Upper lobe of left lung (tissue), 6 donors: ENCODE measurements at regions not wholly inside any gene's neighbourhood (a gene's known extent, or its start where the extent isn't known, plus 50 kb on each side); places are given as distances from the start of the nearest gene placed in this dataset.

Experiments used
- ATAC-seq, 2 donors: fragments of 200-7000 bp; cut with Tn5 transposase; one replicate each; pipeline ENCODE4 v1.9.1; 2022; ENCODE audit warnings: mild to moderate bottlenecking in 2 of 2, moderate library complexity in 2 of 2; ENCODE audit not compliant: low FRiP score in 2 of 2
- DNase-seq, 2 donors: peaks; one replicate each; pipeline ENCODE4 v3.0.0-alpha.2; 2019 to 2020
- H3K27ac ChIP-seq, 4 donors: fragments of 200-600 bp; sonication (generic); one replicate each; pipeline ENCODE4 v1.5.1; 2016 to 2019
- H3K27me3 ChIP-seq, 4 donors: fragments of 200-600 bp; sonication (generic); one replicate each; pipeline ENCODE4 v1.5.1; 2017 to 2019
- H3K36me3 ChIP-seq, 4 donors: fragments of 200-600 bp; sonication (generic); one replicate each; pipeline ENCODE4 v1.5.1; 2016 to 2019
- H3K4me1 ChIP-seq, 4 donors: fragments of 200-600 bp; sonication (generic); one replicate each; pipeline ENCODE4 v1.5.1; 2018 to 2019
- H3K4me3 ChIP-seq, 4 donors: fragments of 200-600 bp; sonication (generic); one replicate each; pipeline ENCODE4 v1.5.1; 2017 to 2019; ENCODE audit warnings: mild to moderate bottlenecking in 2 of 4, moderate library complexity in 1 of 4
- H3K9me3 ChIP-seq, 4 donors: fragments of 200-600 bp; sonication (generic); one replicate each; pipeline ENCODE4 v1.5.1; 2018 to 2019
- EP300 ChIP-seq, 4 donors: sonication (generic); formaldehyde crosslinking; IDR thresholded peaks; one replicate each; pipeline ENCODE4 v1.5.1; 2017; ENCODE audit warnings: antibody characterized with exemption in 4 of 4, control low read depth in 2 of 4
- POLR2A ChIP-seq, 4 donors: fragments of 450-650 bp; IDR thresholded peaks; one replicate each; pipeline ENCODE4 v1.5.1; 2016 to 2017; ENCODE audit warnings: antibody characterized with exemption in 4 of 4, mild to moderate bottlenecking in 2 of 4
- POLR2AphosphoS5 ChIP-seq, 2 donors: sonication (generic); formaldehyde crosslinking; IDR thresholded peaks; one replicate each; pipeline ENCODE4 v1.5.1; 2017; ENCODE audit warnings: antibody characterized with exemption in 2 of 2
- WGBS, 2 donors: methylation state at CpG; one replicate each; pipeline ENCODE4 v1.1.5; 2017 to 2018; 5-methylcytosine and 5-hydroxymethylcytosine counted together
- TF ChIP-seq, protein P1 (sequence below), 6 experiments: fragments of 450-650 bp in 4 of 6; fragments of 200-600 bp in 2 of 6; sonication (generic) in 2 of 6; IDR thresholded peaks; one replicate each; pipeline ENCODE4 v1.5.1; 2016 to 2019; ENCODE audit warnings: antibody characterized with exemption in 6 of 6
- donor health status: DM: no; HTN: no; CAD: no; lungs with moderate emphysema.
- donor health status: DM: no; HTN: yes; CAD: no; lungs with severe emphysema.

DNA sequence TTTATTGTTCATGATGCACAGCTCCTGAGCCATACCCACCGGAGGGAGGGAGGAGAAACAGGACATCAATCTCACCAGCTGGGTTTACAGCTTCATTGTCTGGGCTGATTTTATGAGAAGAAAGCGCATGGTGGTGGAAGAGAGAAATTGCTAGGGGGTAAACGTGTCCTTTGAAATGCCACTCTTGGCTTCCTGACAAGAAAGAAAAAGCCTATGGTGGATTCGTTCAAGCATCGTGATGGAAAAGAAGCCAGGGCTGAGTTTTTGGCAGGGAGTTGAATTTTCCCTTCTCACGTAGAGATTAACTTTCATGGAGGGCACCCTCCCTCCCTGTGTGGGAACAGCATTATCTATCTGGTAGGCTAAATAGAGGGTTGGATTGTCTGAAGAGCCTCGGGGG lies 502.0 kb downstream of the SLC4A3 start:
- 63 to 78% methylated on average over 7 of the region's 7 CpGs for WGBS, 2 donors
- DNase-seq (no peak), ATAC-seq (no peak)
- H3K9me3 ChIP-seq = peaks cover 0 to 4% (median 0%) of the 10 kb centered on the region in 4 donors
- H3K27ac ChIP-seq = no peak overlapping the region
- no peaks in the 10 kb centered on the region for H3K4me1 ChIP-seq
- TF ChIP-seq EP300 (IDR thresholded peaks at IDR 0.05) (no peak), POLR2A (IDR thresholded peaks at IDR 0.05) (no peak), POLR2AphosphoS5 (IDR thresholded peaks at IDR 0.05) (no peak)
- no peak overlapping the region for H3K4me3 ChIP-seq
- H3K27me3 ChIP-seq = no peaks in the 10 kb centered on the region
- no peaks in the 10 kb centered on the region for H3K36me3 ChIP-seq

DNA sequence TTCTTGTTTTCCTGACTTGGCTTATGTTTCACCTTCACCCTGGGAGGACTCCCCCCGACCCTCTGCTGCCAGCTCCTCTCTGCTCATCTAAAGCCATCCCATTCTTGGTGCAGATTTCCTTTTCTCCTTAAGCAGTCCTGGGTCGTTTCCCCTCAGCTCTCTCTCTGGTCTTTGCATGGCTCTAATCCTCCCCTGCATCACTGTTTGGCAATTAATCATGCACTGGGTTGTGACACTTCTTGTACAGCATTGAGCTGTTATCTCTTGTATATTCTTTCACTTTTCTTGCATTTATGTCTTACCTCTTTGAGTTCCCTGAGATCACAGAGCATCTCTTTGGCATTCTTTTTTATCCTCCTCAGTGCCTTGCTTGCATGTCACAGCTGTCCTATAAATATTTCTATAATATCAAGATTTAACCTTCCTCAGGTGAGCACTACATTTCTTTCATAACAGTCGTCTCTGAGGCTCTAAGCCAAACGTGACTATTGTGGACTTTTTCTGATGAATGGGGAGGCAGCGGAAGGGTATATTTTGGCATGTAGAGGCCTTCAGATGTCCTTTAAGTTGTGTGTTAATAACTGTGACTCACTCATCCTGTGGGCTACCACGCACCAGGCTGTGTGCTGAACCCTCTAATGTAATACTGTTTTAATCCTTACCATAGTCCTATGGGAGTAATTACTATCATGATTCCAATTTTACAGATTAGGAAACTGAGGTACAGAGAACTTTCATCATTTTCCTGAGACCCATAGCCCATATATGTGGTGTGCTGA lies 507.5 kb downstream of the SLC4A3 start:
- WGBS, 2 donors = 66 to 68% methylated on average over 6 of the region's 6 CpGs
- no peaks in the 10 kb centered on the region for H3K4me1 ChIP-seq
- no peaks in the 10 kb centered on the region for H3K27me3 ChIP-seq
- H3K9me3 ChIP-seq = peaks cover 0 to 4% (median 0%) of the 10 kb centered on the region in 4 donors
- H3K27ac ChIP-seq = no peak overlapping the region
- ATAC-seq = no peak
- DNase-seq = no peak
- H3K36me3 ChIP-seq = no peaks in the 10 kb centered on the region
- TF ChIP-seq POLR2A (IDR thresholded peaks at IDR 0.05) (no peak), EP300 (IDR thresholded peaks at IDR 0.05) (no peak), POLR2AphosphoS5 (IDR thresholded peaks at IDR 0.05) (no peak)
- TF ChIP-seq, protein P1, sequence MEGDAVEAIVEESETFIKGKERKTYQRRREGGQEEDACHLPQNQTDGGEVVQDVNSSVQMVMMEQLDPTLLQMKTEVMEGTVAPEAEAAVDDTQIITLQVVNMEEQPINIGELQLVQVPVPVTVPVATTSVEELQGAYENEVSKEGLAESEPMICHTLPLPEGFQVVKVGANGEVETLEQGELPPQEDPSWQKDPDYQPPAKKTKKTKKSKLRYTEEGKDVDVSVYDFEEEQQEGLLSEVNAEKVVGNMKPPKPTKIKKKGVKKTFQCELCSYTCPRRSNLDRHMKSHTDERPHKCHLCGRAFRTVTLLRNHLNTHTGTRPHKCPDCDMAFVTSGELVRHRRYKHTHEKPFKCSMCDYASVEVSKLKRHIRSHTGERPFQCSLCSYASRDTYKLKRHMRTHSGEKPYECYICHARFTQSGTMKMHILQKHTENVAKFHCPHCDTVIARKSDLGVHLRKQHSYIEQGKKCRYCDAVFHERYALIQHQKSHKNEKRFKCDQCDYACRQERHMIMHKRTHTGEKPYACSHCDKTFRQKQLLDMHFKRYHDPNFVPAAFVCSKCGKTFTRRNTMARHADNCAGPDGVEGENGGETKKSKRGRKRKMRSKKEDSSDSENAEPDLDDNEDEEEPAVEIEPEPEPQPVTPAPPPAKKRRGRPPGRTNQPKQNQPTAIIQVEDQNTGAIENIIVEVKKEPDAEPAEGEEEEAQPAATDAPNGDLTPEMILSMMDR (IDR thresholded peaks at IDR 0.05) = no peak
- no peak overlapping the region for H3K4me3 ChIP-seq

DNA sequence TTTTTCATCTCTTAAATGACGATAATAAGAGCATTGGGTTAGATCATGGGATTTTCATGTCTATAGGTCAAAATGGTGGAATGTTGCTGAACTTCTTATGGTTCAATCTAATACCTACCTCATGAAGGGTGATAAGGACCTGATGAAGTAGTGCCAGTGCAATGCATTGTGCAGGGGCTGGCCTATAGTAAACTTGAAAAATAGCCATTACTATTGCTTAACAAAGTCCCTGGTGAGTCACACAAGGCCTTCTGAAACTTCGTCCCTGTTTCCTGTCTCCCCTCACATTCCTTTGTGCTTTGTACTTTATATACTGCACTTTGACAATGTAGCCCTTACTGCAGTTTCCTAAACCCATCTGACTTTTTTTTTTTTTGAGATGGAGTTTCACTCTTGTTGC lies 515.9 kb downstream of the SLC4A3 start:
- Histone ChIP-seq H3K9me3 (no peaks in the 10 kb centered on the region), H3K4me1 (no peaks in the 10 kb centered on the region), H3K36me3 (no peaks in the 10 kb centered on the region), H3K27me3 (no peaks in the 10 kb centered on the region), H3K4me3 (no peak overlapping the region), H3K27ac (no peak overlapping the region)
- WGBS, 2 donors = 60 to 74% methylated on average over 2 of the region's 2 CpGs
- DNase-seq (no peak), ATAC-seq (no peak)
- TF ChIP-seq EP300 (IDR thresholded peaks at IDR 0.05) (no peak), POLR2AphosphoS5 (IDR thresholded peaks at IDR 0.05) (no peak), POLR2A (IDR thresholded peaks at IDR 0.05) (no peak)
- TF ChIP-seq, protein P1 (IDR thresholded peaks at IDR 0.05) = no peak

DNA sequence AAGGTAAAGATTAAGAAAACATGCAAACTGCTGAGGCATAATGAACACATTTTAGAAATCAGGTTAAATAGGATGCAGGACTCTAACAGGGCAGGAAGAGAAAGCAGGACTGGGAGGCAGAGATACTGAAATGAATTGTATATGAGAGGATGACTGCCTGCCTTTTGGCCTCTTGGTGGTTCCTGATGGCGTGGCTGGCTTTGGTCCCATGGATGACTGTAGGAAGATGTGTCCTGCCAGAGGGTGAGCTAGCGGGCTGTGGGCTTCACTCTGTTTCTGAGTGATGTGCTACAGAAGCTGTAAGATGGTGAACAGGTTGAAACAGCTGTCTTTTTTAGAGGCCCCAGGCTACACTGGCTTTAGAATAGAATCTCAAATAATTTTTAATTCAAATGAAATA lies 517.0 kb downstream of the SLC4A3 start:
- no peaks in the 10 kb centered on the region for H3K9me3 ChIP-seq
- no peak overlapping the region for H3K4me3 ChIP-seq
- 75 to 82% methylated on average over 2 of the region's 2 CpGs for WGBS, 2 donors
- no peak overlapping the region for H3K27ac ChIP-seq
- H3K36me3 ChIP-seq = no peaks in the 10 kb centered on the region
- ATAC-seq (no peak), DNase-seq (no peak)
- H3K27me3 ChIP-seq = no peaks in the 10 kb centered on the region
- no peaks in the 10 kb centered on the region for H3K4me1 ChIP-seq
- no peak for TF ChIP-seq EP300 (IDR thresholded peaks at IDR 0.05)
- no peak for TF ChIP-seq POLR2AphosphoS5 (IDR thresholded peaks at IDR 0.05)
- no peak for TF ChIP-seq POLR2A (IDR thresholded peaks at IDR 0.05)

DNA sequence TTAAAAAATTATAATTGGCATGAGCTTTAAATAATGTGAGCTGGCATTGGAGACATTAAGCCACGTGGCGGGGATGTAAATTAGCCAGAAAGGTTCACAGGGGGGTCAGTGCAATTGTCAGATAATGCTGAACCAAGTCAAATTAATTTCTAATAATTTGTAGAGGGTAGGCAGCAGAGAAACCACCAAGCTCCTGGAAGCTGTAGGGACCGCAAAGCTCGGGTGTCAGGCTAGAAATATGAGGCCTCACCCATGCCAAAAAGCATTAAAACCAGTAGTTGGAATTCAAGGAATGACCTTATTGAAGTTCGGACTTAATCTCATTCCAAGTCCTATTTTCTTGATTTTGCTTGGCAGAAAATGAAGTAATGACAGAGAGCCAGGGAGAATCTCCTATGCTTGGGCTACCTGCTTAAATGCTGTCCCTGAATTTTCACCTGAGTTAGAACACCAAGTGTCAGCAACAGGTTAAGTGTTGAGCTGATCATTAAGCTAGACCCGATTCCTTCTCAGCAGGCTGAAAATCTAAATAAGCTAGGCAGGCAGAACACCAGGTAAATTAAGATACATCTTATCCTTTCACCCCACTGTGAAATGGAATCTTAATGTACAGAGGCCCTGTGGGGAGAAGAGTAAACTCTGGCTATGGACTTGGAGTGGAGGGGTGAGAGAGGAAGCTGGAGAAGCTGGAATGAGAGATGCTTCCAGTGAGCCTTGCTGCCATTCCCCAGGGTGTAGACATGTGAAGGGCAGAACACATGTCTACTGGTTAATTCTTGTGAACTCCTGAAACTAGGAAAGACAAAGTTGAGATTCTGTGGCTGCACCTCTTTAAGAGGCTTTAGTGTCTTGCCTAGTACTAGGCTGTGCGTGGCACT lies 520.0 kb downstream of the SLC4A3 start:
- H3K27me3 ChIP-seq = no peaks in the 10 kb centered on the region
- DNase-seq = no peak
- H3K36me3 ChIP-seq = no peaks in the 10 kb centered on the region
- WGBS, 2 donors = 64 to 76% methylated on average over 7 of the region's 7 CpGs
- TF ChIP-seq POLR2AphosphoS5 (IDR thresholded peaks at IDR 0.05) = no peak
- TF ChIP-seq EP300 (IDR thresholded peaks at IDR 0.05) = no peak
- H3K4me1 ChIP-seq = no peaks in the 10 kb centered on the region
- no peaks in the 10 kb centered on the region for H3K9me3 ChIP-seq
- no peak overlapping the region for H3K27ac ChIP-seq
- no peak overlapping the region for H3K4me3 ChIP-seq
- no peak for ATAC-seq

DNA sequence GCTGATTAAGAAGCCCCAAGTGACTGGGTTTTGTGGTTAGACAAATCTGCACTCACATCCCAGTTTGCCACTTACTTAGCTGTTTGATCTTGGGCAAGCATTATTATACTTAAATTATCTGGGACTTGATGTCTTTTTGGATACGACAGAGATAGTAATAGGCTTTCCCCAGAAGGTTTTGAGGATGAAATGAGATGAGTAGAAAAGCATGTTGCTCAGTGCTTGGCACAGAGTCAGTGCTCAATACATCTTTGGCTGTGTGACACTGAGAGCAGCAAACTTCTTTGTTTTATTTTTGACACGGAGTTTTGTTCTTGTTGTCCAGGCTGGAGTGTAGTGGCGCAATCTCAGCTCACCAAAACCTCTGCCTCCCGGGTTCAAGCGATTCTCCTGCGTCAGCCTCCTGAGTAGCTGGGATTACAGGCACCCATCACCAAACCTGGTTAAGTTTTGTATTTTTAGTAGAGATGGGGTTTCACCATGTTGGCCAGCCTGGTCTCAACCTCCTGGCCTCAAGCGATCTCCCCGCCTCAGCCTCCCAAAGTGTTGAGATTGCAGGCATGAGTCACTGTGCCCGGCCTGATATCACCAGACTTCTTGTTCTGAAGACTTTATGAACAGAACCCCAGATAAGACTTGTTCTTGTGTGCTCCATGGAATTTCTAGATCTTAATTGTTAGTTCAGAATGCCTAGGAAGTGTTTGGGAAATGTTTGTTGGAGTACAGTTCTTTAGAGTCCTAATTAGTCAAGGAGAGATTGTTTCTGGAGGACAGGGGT lies 521.2 kb downstream of the SLC4A3 start:
- Histone ChIP-seq H3K9me3 (no peaks in the 10 kb centered on the region), H3K36me3 (no peaks in the 10 kb centered on the region), H3K4me3 (no peak overlapping the region), H3K4me1 (no peaks in the 10 kb centered on the region), H3K27me3 (no peaks in the 10 kb centered on the region), H3K27ac (no peak overlapping the region)
- 85 to 86% methylated on average over 9 of the region's 9 CpGs for WGBS, 2 donors
- no peak for DNase-seq
- TF ChIP-seq POLR2A (IDR thresholded peaks at IDR 0.05) (no peak), EP300 (IDR thresholded peaks at IDR 0.05) (no peak), POLR2AphosphoS5 (IDR thresholded peaks at IDR 0.05) (no peak)
- TF ChIP-seq, protein P1 (IDR thresholded peaks at IDR 0.05) = no peak
- no peak for ATAC-seq
